ENCODE measurements at regions not wholly inside any gene's neighbourhood (a gene's known extent, or its start where the extent isn't known, plus 50 kb on each side); places are given as distances from the start of the nearest gene placed in this dataset.

DNA sequence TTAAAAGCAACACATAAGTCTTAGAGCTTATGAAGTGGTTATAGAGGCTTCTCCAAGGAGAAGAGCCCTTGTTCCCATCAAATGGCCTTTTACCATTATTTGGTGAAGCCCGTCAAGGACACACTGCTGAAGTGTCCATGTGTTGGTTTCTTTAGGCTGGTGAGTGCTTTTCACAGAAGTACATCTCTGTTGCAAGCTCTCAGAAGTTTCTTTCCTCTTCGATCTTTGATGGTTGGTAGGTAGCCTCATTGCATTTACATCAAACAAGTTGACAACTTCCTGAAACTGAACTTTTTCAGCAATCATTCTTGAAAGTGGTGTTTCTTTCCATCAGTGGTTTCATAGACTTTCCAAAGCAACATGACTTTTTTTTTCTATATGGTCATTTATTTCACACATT, 465.6 kb downstream of the HDGFL1 start:
- H3K36me3 ChIP-seq (ENCODE audit: control insufficient read depth in 2 of 2, insufficient read depth in 1 of 2, low read length in 2 of 2), result no peaks in the 10 kb centered on the region
- no peaks in the 10 kb centered on the region for H3K9me3 ChIP-seq (ENCODE audit: control insufficient read depth, insufficient read depth, low read depth, low read length)
- no peaks in the 10 kb centered on the region for H3K4me1 ChIP-seq (ENCODE audit: control insufficient read depth, insufficient read depth, low read length)
- POLR2A ChIA-PET, result no interaction called here
- no peak overlapping the region for H3K4me3 ChIP-seq (ENCODE audit: low read depth, low read length)
- CTCF ChIA-PET, result no interaction called here
- H3K27ac ChIP-seq (ENCODE audit: extremely low read depth, low read depth, low read length), result no peak overlapping the region
- TF ChIP-seq, protein P1, sequence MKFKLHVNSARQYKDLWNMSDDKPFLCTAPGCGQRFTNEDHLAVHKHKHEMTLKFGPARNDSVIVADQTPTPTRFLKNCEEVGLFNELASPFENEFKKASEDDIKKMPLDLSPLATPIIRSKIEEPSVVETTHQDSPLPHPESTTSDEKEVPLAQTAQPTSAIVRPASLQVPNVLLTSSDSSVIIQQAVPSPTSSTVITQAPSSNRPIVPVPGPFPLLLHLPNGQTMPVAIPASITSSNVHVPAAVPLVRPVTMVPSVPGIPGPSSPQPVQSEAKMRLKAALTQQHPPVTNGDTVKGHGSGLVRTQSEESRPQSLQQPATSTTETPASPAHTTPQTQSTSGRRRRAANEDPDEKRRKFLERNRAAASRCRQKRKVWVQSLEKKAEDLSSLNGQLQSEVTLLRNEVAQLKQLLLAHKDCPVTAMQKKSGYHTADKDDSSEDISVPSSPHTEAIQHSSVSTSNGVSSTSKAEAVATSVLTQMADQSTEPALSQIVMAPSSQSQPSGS (tag by site-specific recombination; IDR thresholded peaks at IDR 0.05; ENCODE audit: low read depth), result no peak
- TF ChIP-seq RBAK (tag by site-specific recombination; IDR thresholded peaks at IDR 0.05), result no peak

DNA sequence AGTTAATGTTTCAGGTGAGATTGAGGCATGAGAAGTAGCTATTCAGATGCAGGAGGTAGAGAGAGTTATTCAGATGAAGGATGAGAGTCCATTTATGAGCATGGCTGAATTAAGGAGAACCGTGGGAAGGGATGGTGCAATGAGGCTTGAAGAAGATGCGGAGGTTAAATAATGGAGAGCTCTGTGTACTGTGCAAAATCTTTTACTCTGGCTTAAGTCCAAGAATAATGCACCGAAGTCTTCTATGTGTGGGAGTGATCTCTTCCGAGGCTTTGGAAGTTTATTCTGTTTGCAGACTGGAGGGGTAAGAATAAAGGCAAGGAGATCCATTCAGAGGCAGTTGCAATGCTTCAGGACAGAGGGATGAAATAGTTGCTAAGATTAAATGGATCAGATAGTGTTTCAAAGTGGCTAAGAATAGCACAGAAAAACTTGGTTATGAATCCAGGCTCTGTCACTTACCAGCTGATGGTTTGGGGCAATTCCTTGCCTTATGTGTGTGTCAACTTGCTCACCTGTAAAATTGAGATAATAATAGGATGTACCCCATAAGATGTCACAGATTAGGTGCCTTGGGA, 467.1 kb downstream of the HDGFL1 start:
- no peaks in the 10 kb centered on the region for H3K4me1 ChIP-seq (ENCODE audit: control insufficient read depth, insufficient read depth, low read length)
- no peaks in the 10 kb centered on the region for H3K36me3 ChIP-seq (ENCODE audit: control insufficient read depth in 2 of 2, insufficient read depth in 1 of 2, low read length in 2 of 2)
- no peak for TF ChIP-seq ZNF555 (tag by site-specific recombination; conservative IDR thresholded peaks at IDR 0.05)
- TF ChIP-seq KLF8 (tag by site-specific recombination; IDR thresholded peaks at IDR 0.05), result no peak
- TF ChIP-seq, protein P2, sequence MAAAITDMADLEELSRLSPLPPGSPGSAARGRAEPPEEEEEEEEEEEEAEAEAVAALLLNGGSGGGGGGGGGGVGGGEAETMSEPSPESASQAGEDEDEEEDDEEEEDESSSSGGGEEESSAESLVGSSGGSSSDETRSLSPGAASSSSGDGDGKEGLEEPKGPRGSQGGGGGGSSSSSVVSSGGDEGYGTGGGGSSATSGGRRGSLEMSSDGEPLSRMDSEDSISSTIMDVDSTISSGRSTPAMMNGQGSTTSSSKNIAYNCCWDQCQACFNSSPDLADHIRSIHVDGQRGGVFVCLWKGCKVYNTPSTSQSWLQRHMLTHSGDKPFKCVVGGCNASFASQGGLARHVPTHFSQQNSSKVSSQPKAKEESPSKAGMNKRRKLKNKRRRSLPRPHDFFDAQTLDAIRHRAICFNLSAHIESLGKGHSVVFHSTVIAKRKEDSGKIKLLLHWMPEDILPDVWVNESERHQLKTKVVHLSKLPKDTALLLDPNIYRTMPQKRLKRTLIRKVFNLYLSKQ (tag by site-specific recombination; IDR thresholded peaks at IDR 0.05; ENCODE audit: borderline replicate concordance), result no peak
- no peak for TF ChIP-seq ZNF664 (tag by site-specific recombination; IDR thresholded peaks at IDR 0.05)
- no peak for TF ChIP-seq ZNF560 (tag by site-specific recombination; IDR thresholded peaks at IDR 0.05; ENCODE audit: borderline replicate concordance)
- TF ChIP-seq, protein P3, sequence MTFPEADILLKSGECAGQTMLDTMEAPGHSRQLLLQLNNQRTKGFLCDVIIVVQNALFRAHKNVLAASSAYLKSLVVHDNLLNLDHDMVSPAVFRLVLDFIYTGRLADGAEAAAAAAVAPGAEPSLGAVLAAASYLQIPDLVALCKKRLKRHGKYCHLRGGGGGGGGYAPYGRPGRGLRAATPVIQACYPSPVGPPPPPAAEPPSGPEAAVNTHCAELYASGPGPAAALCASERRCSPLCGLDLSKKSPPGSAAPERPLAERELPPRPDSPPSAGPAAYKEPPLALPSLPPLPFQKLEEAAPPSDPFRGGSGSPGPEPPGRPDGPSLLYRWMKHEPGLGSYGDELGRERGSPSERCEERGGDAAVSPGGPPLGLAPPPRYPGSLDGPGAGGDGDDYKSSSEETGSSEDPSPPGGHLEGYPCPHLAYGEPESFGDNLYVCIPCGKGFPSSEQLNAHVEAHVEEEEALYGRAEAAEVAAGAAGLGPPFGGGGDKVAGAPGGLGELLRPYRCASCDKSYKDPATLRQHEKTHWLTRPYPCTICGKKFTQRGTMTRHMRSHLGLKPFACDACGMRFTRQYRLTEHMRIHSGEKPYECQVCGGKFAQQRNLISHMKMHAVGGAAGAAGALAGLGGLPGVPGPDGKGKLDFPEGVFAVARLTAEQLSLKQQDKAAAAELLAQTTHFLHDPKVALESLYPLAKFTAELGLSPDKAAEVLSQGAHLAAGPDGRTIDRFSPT (tag by site-specific recombination; IDR thresholded peaks at IDR 0.05), result no peak
- TF ChIP-seq YY2 (tag by site-specific recombination; IDR thresholded peaks at IDR 0.05), result no peak
- TF ChIP-seq, protein P4, sequence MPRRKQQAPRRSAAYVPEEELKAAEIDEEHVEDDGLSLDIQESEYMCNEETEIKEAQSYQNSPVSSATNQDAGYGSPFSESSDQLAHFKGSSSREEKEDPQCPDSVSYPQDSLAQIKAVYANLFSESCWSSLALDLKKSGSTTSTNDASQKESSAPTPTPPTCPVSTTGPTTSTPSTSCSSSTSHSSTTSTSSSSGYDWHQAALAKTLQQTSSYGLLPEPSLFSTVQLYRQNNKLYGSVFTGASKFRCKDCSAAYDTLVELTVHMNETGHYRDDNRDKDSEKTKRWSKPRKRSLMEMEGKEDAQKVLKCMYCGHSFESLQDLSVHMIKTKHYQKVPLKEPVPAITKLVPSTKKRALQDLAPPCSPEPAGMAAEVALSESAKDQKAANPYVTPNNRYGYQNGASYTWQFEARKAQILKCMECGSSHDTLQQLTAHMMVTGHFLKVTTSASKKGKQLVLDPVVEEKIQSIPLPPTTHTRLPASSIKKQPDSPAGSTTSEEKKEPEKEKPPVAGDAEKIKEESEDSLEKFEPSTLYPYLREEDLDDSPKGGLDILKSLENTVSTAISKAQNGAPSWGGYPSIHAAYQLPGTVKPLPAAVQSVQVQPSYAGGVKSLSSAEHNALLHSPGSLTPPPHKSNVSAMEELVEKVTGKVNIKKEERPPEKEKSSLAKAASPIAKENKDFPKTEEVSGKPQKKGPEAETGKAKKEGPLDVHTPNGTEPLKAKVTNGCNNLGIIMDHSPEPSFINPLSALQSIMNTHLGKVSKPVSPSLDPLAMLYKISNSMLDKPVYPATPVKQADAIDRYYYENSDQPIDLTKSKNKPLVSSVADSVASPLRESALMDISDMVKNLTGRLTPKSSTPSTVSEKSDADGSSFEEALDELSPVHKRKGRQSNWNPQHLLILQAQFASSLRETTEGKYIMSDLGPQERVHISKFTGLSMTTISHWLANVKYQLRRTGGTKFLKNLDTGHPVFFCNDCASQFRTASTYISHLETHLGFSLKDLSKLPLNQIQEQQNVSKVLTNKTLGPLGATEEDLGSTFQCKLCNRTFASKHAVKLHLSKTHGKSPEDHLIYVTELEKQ (tag by site-specific recombination; IDR thresholded peaks at IDR 0.05; ENCODE audit: borderline replicate concordance), result no peak
- no peak for TF ChIP-seq ZNF768 (tag by site-specific recombination; IDR thresholded peaks at IDR 0.05)
- no peak for TF ChIP-seq ZNF76 (tag by site-specific recombination; IDR thresholded peaks at IDR 0.05; ENCODE audit: borderline replicate concordance, low read depth)
- TF ChIP-seq EGR2 (tag by site-specific recombination; IDR thresholded peaks at IDR 0.05; ENCODE audit: low read depth), result no peak
- TF ChIP-seq, protein P5, sequence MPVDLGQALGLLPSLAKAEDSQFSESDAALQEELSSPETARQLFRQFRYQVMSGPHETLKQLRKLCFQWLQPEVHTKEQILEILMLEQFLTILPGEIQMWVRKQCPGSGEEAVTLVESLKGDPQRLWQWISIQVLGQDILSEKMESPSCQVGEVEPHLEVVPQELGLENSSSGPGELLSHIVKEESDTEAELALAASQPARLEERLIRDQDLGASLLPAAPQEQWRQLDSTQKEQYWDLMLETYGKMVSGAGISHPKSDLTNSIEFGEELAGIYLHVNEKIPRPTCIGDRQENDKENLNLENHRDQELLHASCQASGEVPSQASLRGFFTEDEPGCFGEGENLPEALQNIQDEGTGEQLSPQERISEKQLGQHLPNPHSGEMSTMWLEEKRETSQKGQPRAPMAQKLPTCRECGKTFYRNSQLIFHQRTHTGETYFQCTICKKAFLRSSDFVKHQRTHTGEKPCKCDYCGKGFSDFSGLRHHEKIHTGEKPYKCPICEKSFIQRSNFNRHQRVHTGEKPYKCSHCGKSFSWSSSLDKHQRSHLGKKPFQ (tag by site-specific recombination; IDR thresholded peaks at IDR 0.05), result no peak
- TF ChIP-seq, protein P6, sequence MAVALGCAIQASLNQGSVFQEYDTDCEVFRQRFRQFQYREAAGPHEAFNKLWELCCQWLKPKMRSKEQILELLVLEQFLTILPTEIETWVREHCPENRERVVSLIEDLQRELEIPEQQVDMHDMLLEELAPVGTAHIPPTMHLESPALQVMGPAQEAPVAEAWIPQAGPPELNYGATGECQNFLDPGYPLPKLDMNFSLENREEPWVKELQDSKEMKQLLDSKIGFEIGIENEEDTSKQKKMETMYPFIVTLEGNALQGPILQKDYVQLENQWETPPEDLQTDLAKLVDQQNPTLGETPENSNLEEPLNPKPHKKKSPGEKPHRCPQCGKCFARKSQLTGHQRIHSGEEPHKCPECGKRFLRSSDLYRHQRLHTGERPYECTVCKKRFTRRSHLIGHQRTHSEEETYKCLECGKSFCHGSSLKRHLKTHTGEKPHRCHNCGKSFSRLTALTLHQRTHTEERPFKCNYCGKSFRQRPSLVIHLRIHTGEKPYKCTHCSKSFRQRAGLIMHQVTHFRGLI (tag by site-specific recombination; IDR thresholded peaks at IDR 0.05), result no peak
- TF ChIP-seq KLF16 (tag by site-specific recombination; IDR thresholded peaks at IDR 0.05), result no peak
- no peak for TF ChIP-seq SCRT2 (tag by site-specific recombination; IDR thresholded peaks at IDR 0.05)
- no peak for TF ChIP-seq ZNF354C (tag by site-specific recombination; IDR thresholded peaks at IDR 0.05; ENCODE audit: borderline replicate concordance, low read depth)
- TF ChIP-seq, protein P7, sequence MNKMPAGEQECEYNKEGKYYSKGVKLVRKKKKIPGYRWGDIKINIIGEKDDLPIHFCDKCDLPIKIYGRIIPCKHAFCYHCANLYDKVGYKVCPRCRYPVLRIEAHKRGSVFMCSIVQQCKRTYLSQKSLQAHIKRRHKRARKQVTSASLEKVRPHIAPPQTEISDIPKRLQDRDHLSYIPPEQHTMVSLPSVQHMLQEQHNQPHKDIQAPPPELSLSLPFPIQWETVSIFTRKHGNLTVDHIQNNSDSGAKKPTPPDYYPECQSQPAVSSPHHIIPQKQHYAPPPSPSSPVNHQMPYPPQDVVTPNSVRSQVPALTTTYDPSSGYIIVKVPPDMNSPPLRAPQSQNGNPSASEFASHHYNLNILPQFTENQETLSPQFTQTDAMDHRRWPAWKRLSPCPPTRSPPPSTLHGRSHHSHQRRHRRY (tag by site-specific recombination; IDR thresholded peaks at IDR 0.05), result no peak
- H3K4me3 ChIP-seq (ENCODE audit: low read depth, low read length), result no peak overlapping the region
- H3K9me3 ChIP-seq (ENCODE audit: control insufficient read depth, insufficient read depth, low read depth, low read length), result no peaks in the 10 kb centered on the region
- ChIA-PET CTCF (no interaction called here), POLR2A (no interaction called here)
- no peak overlapping the region for H3K27ac ChIP-seq (ENCODE audit: extremely low read depth, low read depth, low read length)
